PC-3 (cell line): ENCODE measurements at regions not wholly inside any gene's neighbourhood (a gene's known extent, or its start where the extent isn't known, plus 50 kb on each side); places are given as distances from the start of the nearest gene placed in this dataset.
A peak's percentile ranks its signal among the peaks of the same experiment; 100 is the strongest.

Experiments
- ATAC-seq: fragments of 200-7000 bp; cut with Tn5 transposase; 2 replicates; pipeline ENCODE4 v1.9.1; 2020; ENCODE audit warnings: mild to moderate bottlenecking, moderate library complexity
- BruUV-seq: library from RNA; stranded (reverse); fragments of 400-500 nt; replicated peaks from 2 replicates; lab custom pipeline; 2021; lab: Mats Ljungman, UMichigan
- CTCF ChIA-PET: fragments of 300-600 bp; sonication (Branson Sonifier 250); formaldehyde crosslinking; loops from one replicate; lab custom pipeline; 2022; ENCODE audit warnings: antibody characterized with exemption; lab: Charles Lee
- POLR2A ChIA-PET: fragments of 300-600 bp; sonication (Branson Sonifier 250); formaldehyde crosslinking; loops from one replicate; lab custom pipeline; 2022; ENCODE audit warnings: antibody characterized with exemption; ENCODE audit not compliant: unreplicated experiment; lab: Charles Lee
- DNase-seq: peaks from one replicate; pipeline ENCODE4 v3.0.0-alpha.2; 2015
- H2AFZ ChIP-seq: fragments of 300-600 bp; sonication (generic); 2 replicates; pipeline ENCODE4 v1.6.0; 2016; ENCODE audit warnings: antibody characterized with exemption, low read length
- H3F3A ChIP-seq: fragments of 300-600 bp; sonication (generic); one replicate; pipeline ENCODE4 v1.6.0; 2017; ENCODE audit warnings: antibody characterized with exemption, low read length, control low read depth, mild to moderate bottlenecking; ENCODE audit not compliant: unreplicated experiment
- H3K27ac ChIP-seq: fragments of 300-600 bp; sonication (generic); 2 replicates; pipeline ENCODE4 v1.5.1; 2016; ENCODE audit warnings: mild to moderate bottlenecking, low read length
- H3K27me3 ChIP-seq: fragments of 300-600 bp; sonication (generic); 2 replicates; pipeline ENCODE4 v1.6.1; 2016; ENCODE audit warnings: low read length, mixed read lengths
- H3K36me3 ChIP-seq: fragments of 300-600 bp; sonication (generic); 2 replicates; pipeline ENCODE4 v1.6.1; 2016; ENCODE audit warnings: low read depth, mixed run types, low read length, mixed read lengths
- H3K4me1 ChIP-seq: fragments of 300-600 bp; sonication (generic); 2 replicates; pipeline ENCODE4 v1.5.1; 2016; ENCODE audit warnings: low read length; ENCODE audit not compliant: insufficient read depth
- H3K4me2 ChIP-seq: fragments of 300-600 bp; sonication (generic); 2 replicates; pipeline ENCODE4 v1.6.0; 2016; ENCODE audit warnings: low read length
- H3K4me3 ChIP-seq: fragments of 300-600 bp; sonication (generic); 2 replicates; pipeline ENCODE4 v1.5.1; 2016; ENCODE audit warnings: mild to moderate bottlenecking, low read length, mixed read lengths
- H3K79me2 ChIP-seq: fragments of 300-600 bp; sonication (generic); 2 replicates; pipeline ENCODE4 v1.6.1; 2017; ENCODE audit warnings: low read length, mixed read lengths
- H3K9ac ChIP-seq: fragments of 300-600 bp; sonication (generic); 2 replicates; pipeline ENCODE4 v1.6.0; 2016; ENCODE audit warnings: mild to moderate bottlenecking, low read length
- H3K9me2 ChIP-seq: fragments of 300-600 bp; sonication (generic); replicated peaks from 2 replicates; pipeline ENCODE4 v1.6.1; 2016; ENCODE audit warnings: mixed run types, low read length, mixed read lengths
- H3K9me3 ChIP-seq: fragments of 300-600 bp; sonication (generic); 2 replicates; pipeline ENCODE4 v1.6.1; 2016; ENCODE audit warnings: low read length, mixed read lengths
- H4K20me1 ChIP-seq: fragments of 300-600 bp; sonication (generic); 2 replicates; pipeline ENCODE4 v1.6.1; 2016; ENCODE audit warnings: low read length, mixed read lengths
- CTCF ChIP-seq: fragments of 300-600 bp; sonication (generic); conservative IDR thresholded peaks from 2 replicates; pipeline ENCODE4 v1.5.1; 2017; ENCODE audit warnings: antibody characterized with exemption, low read depth, mild to moderate bottlenecking, low read length
- EZH2 ChIP-seq: fragments of 300-600 bp; sonication (generic); IDR thresholded peaks from one replicate; pipeline ENCODE4 v1.6.1; 2017; ENCODE audit warnings: antibody characterized with exemption, mild to moderate bottlenecking, low read length; ENCODE audit not compliant: unreplicated experiment
- EZH2phosphoT487 ChIP-seq: fragments of 300-600 bp; sonication (generic); IDR thresholded peaks from 2 replicates; pipeline ENCODE4 v1.6.1; 2018; ENCODE audit warnings: mild to moderate bottlenecking, antibody characterized with exemption, low read length, borderline replicate concordance
- intact Hi-C: fragments of 100-400 bp; cut with micrococcal nuclease; formaldehyde crosslinking; loops from 2 replicates; pipeline ENCODE4 v1.9.0; 2023

DNA sequence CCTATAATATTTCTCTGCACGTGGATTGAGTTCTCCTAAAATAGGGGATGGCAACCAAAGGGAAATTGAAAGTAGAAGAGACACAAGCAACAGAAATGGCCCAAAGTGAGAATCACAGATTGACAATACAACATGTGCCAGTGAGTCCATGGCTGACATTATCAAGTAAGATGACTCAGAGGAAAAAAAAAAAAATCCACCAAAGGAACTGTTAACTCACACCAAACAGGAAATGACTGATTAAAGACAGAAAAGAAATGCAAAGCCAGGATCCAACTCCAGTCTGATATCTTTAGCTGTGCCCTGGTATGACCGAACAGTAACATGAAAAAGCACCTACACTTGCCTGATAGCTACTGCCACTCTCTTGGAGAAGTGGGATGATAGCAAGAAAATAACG lies 485.0 kb downstream of the PRKD1 start:
- H4K20me1 ChIP-seq = no peaks in the 10 kb centered on the region
- H3K9me3 ChIP-seq = no peaks in the 10 kb centered on the region
- peak; percentile 81 for ATAC-seq
- no peaks in the 10 kb centered on the region for H3K9me2 ChIP-seq
- H3F3A ChIP-seq = no peaks in the 10 kb centered on the region
- intact Hi-C loops = no loop called here
- no peak overlapping the region for H3K27ac ChIP-seq
- CTCF ChIA-PET = no interaction called here
- TF ChIP-seq EZH2 (no peak), EZH2phosphoT487 (no peak), CTCF (no peak)
- no peak overlapping the region for H3K4me3 ChIP-seq
- no TSS peak for BruUV-seq
- no peak overlapping the region for H2AFZ ChIP-seq
- DNase-seq = peak; percentile 53
- peak overlapping the region; percentile 65; the same call in 1 of the 2 replicates for H3K4me2 ChIP-seq
- no peaks in the 10 kb centered on the region for H3K79me2 ChIP-seq
- no peaks in the 10 kb centered on the region for H3K36me3 ChIP-seq
- H3K27me3 ChIP-seq = peaks cover 23% of the 10 kb centered on the region
- no peak overlapping the region for H3K9ac ChIP-seq
- 0 out of 2 replicates have a peak, but pooled peaks cover 7% of the 10 kb centered on the region for H3K4me1 ChIP-seq
- POLR2A ChIA-PET = interaction anchor here (0.7 kb wide), 1 partner anchor 669 kb away, joined by 7 read pairs; no protein-coding TSS in a partner anchor

- Histone ChIP-seq H3K36me3 (no peaks in the 10 kb centered on the region), H3K4me3 (no peak overlapping the region), H4K20me1 (no peaks in the 10 kb centered on the region), H3K27ac (no peak overlapping the region), H3K4me2 (no peak overlapping the region), H3K4me1 (0 out of 2 replicates have a peak, but pooled peaks cover 7% of the 10 kb centered on the region), H3K79me2 (no peaks in the 10 kb centered on the region), H3K9ac (no peak overlapping the region), H3K27me3 (peaks cover 36% of the 10 kb centered on the region), H3K9me2 (no peaks in the 10 kb centered on the region), H3F3A (no peaks in the 10 kb centered on the region), H3K9me3 (no peaks in the 10 kb centered on the region), H2AFZ (no peak overlapping the region)
- no peak for TF ChIP-seq EZH2
- TF ChIP-seq CTCF = no peak
- TF ChIP-seq EZH2phosphoT487 = no peak
- ATAC-seq (no peak), DNase-seq (no peak)
- intact Hi-C loops = no loop called here
- ChIA-PET CTCF (no interaction called here), POLR2A (no interaction called here)
- no TSS peak for BruUV-seq
These were observed 483.4 kb downstream of the PRKD1 start for GRCh38 chr14:29444216-29444615.

DNA sequence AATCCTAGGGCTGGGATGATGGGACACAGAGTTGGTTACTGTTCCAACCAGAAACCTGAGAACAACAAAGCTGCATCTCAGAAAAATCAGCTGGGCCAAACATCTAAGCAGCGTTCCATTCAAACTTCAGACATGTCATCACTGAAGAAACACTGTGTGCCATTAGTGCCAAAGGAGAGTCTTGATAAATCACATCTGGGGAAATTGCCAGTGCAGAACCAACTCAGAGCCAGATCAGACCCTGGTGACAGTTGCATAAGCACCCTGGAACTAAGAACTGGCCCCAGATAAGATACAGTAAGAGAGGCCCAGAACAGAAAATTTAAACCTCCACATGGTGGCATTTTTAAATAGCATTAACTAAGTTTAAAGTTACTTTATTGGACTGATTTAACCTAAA lies 482.8 kb downstream of the PRKD1 start:
- Histone ChIP-seq H4K20me1 (no peaks in the 10 kb centered on the region), H3K27ac (no peak overlapping the region), H3K9me2 (no peaks in the 10 kb centered on the region), H3K27me3 (peaks cover 36% of the 10 kb centered on the region), H3K4me2 (no peak overlapping the region), H3K79me2 (no peaks in the 10 kb centered on the region), H3K4me1 (0 out of 2 replicates have a peak, but pooled peaks cover 7% of the 10 kb centered on the region), H3F3A (no peaks in the 10 kb centered on the region), H3K9ac (no peak overlapping the region), H3K4me3 (no peak overlapping the region), H3K36me3 (no peaks in the 10 kb centered on the region), H3K9me3 (no peaks in the 10 kb centered on the region), H2AFZ (no peak overlapping the region)
- ChIA-PET CTCF (no interaction called here), POLR2A (no interaction called here)
- DNase-seq = peak; percentile 8
- no peak for ATAC-seq
- TF ChIP-seq EZH2phosphoT487 = no peak
- no peak for TF ChIP-seq EZH2
- no peak for TF ChIP-seq CTCF
- intact Hi-C loops = no loop called here
- BruUV-seq = no TSS peak
